Type B pancreatic cell (in vitro differentiated cells): ENCODE measurements at regions not wholly inside any gene's neighbourhood (a gene's known extent, or its start where the extent isn't known, plus 50 kb on each side); places are given as distances from the start of the nearest gene placed in this dataset.
"Not testable (repeated sequence)": the region's sequence is repeated elsewhere in the genome, so short reads cannot be mapped to it uniquely, and the experiment has no call there.

Source experiments
- DNase-seq: peaks from one replicate; pipeline ENCODE4 v3.0.0; 2021; ENCODE audit warnings: mixed read lengths; ENCODE audit not compliant: unreplicated experiment; ENCODE audit errors: extremely low spot score
- H3K27ac Mint-ChIP-seq: 2 replicates; pipeline ENCODE4 v1.8.0; 2021; ENCODE audit warnings: mild to moderate bottlenecking, mixed read lengths
- H3K27me3 Mint-ChIP-seq: 2 replicates; pipeline ENCODE4 v1.8.0; 2021; ENCODE audit warnings: mixed read lengths
- H3K36me3 Mint-ChIP-seq: 2 replicates; pipeline ENCODE4 v1.8.0; 2021; ENCODE audit warnings: mixed read lengths
- H3K4me1 Mint-ChIP-seq: one replicate; pipeline ENCODE4 v1.8.0; 2021; ENCODE audit warnings: mixed read lengths; ENCODE audit not compliant: unreplicated experiment
- H3K4me3 Mint-ChIP-seq: 2 replicates; pipeline ENCODE4 v1.8.0; 2021; ENCODE audit warnings: mild to moderate bottlenecking, mixed read lengths
- H3K9me3 Mint-ChIP-seq: 2 replicates; pipeline ENCODE4 v1.8.0; 2021; ENCODE audit warnings: mixed read lengths
- TF ChIP-seq, protein P1 (sequence below): fragments of 200-600 bp; sonication (generic); conservative IDR thresholded peaks from 2 replicates; pipeline ENCODE4 v1.5.0; 2021; ENCODE audit warnings: antibody characterized with exemption, mild to moderate bottlenecking

DNA sequence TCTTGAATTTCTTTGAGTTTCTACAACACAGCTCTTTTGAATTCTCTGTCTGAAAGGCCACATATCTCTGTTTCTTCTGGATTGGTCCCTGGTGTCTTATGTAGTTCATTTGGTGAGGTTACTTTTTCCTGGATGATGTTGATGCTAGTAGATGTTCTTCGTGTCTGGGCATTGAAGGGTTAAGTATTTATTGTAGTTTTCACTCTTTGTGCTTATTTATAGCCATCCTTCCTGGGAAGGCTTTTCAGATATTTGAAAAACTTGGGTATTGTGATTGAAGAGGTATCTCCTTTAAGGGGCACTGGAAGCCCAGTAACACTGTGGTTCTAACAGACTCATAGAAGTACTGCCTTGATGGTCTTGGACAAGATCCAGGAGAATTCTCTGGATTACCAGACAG lies 338.5 kb upstream of the SPRY2 start:
- H3K4me3 Mint-ChIP-seq, result no peak overlapping the region
- no peak overlapping the region for H3K27ac Mint-ChIP-seq
- DNase-seq, result no peak
- no peaks in the 10 kb centered on the region for H3K36me3 Mint-ChIP-seq
- H3K4me1 Mint-ChIP-seq, result no peaks in the 10 kb centered on the region
- peaks cover 17% of the 10 kb centered on the region for H3K9me3 Mint-ChIP-seq
- H3K27me3 Mint-ChIP-seq, result no peaks in the 10 kb centered on the region
- TF ChIP-seq, protein P1, sequence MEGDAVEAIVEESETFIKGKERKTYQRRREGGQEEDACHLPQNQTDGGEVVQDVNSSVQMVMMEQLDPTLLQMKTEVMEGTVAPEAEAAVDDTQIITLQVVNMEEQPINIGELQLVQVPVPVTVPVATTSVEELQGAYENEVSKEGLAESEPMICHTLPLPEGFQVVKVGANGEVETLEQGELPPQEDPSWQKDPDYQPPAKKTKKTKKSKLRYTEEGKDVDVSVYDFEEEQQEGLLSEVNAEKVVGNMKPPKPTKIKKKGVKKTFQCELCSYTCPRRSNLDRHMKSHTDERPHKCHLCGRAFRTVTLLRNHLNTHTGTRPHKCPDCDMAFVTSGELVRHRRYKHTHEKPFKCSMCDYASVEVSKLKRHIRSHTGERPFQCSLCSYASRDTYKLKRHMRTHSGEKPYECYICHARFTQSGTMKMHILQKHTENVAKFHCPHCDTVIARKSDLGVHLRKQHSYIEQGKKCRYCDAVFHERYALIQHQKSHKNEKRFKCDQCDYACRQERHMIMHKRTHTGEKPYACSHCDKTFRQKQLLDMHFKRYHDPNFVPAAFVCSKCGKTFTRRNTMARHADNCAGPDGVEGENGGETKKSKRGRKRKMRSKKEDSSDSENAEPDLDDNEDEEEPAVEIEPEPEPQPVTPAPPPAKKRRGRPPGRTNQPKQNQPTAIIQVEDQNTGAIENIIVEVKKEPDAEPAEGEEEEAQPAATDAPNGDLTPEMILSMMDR, result no peak

GRCh38 chr13:80677227-80677626 lies 336.3 kb upstream of the SPRY2 start:
- no peak overlapping the region for H3K4me3 Mint-ChIP-seq
- H3K9me3 Mint-ChIP-seq, result peaks cover 23% of the 10 kb centered on the region
- TF ChIP-seq, protein P1, result no peak
- H3K27me3 Mint-ChIP-seq, result no peaks in the 10 kb centered on the region
- no peaks in the 10 kb centered on the region for H3K4me1 Mint-ChIP-seq
- DNase-seq, result no peak
- no peaks in the 10 kb centered on the region for H3K36me3 Mint-ChIP-seq
- no peak overlapping the region for H3K27ac Mint-ChIP-seq

- not testable (repeated sequence) for H3K27ac Mint-ChIP-seq, H3K4me1 Mint-ChIP-seq, H3K36me3 Mint-ChIP-seq, H3K4me3 Mint-ChIP-seq, H3K27me3 Mint-ChIP-seq, DNase-seq
- H3K9me3 Mint-ChIP-seq, result peaks cover 25% of the 10 kb centered on the region
Observed at GRCh38 chr13:80675442-80675841, 334.5 kb upstream of the SPRY2 start.

DNA sequence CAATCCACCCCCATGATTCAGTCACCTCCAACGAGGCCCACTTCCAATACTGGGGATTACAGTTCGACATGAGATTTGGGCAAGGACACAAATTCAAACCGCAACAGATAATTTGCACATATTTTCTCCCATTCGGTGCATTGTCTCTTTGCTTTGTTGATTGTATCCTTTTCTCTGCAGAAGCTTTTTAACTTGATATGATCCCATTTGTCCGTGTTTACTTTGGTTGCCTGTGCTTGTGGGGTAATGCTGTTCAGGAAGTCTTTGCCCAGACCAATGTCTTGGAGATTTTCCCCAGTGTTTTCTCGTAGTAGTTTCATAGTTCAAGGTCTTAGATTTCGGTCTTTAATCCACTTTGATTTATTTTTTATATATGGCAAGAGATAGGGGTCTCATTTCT lies 330.8 kb upstream of the SPRY2 start:
- DNase-seq, result no peak
- no peaks in the 10 kb centered on the region for H3K27me3 Mint-ChIP-seq
- H3K4me3 Mint-ChIP-seq, result no peak overlapping the region
- H3K9me3 Mint-ChIP-seq, result peaks cover 20% of the 10 kb centered on the region
- peaks cover 14% of the 10 kb centered on the region for H3K4me1 Mint-ChIP-seq
- H3K27ac Mint-ChIP-seq, result no peak overlapping the region
- H3K36me3 Mint-ChIP-seq, result no peaks in the 10 kb centered on the region
- TF ChIP-seq, protein P1, result no peak

DNA sequence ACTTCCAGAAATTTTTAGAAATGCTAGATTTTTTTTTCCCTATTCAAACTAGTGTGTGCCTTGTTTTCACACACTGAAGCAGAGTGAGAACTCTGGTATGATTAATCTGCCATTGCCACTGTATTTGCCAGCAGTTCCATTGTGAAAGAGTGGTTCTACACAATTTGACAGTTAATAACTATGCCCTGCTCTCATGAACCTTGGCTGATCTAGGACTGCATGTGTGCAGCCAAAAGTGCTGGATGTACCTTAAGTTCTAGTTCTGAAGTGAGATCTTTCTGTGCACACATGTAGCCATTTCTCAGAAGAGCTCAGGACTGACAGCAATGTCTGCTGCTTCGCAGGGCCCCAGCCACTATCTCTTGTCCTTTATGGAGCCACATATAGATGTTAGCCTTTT lies 328.2 kb upstream of the SPRY2 start:
- TF ChIP-seq, protein P1, result no peak
- DNase-seq, result no peak
- no peaks in the 10 kb centered on the region for H3K36me3 Mint-ChIP-seq
- no peaks in the 10 kb centered on the region for H3K27me3 Mint-ChIP-seq
- H3K9me3 Mint-ChIP-seq, result peaks cover 14% of the 10 kb centered on the region
- no peak overlapping the region for H3K4me3 Mint-ChIP-seq
- H3K4me1 Mint-ChIP-seq, result peaks cover 14% of the 10 kb centered on the region
- no peak overlapping the region for H3K27ac Mint-ChIP-seq

DNA sequence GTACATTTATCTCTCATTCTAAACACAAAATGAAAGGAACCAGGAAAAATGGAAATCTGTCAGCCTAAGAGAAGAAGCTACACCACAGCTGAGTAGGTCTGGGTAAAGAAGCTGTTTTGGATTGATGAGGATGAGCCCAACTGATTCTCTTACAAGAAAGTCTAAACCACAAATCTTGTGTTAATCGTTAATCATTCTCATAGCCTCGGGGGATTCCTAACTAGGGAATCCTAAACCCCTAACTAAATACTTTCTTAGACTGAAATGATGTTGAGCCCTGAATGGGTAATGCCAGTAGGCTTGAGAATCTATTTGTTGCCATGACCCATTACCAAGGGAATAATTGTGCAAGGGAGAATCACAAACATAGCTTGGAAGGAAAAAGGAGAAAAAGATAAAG lies 327.5 kb upstream of the SPRY2 start:
- H3K27ac Mint-ChIP-seq, result no peak overlapping the region
- H3K27me3 Mint-ChIP-seq, result no peaks in the 10 kb centered on the region
- H3K36me3 Mint-ChIP-seq, result no peaks in the 10 kb centered on the region
- H3K4me1 Mint-ChIP-seq, result peaks cover 14% of the 10 kb centered on the region
- no peak overlapping the region for H3K4me3 Mint-ChIP-seq
- DNase-seq, result no peak
- peaks cover 14% of the 10 kb centered on the region for H3K9me3 Mint-ChIP-seq
- TF ChIP-seq, protein P1, result no peak
